ENCODE measurements at regions not wholly inside any gene's neighbourhood (a gene's known extent, or its start where the extent isn't known, plus 50 kb on each side); places are given as distances from the start of the nearest gene placed in this dataset.

DNA sequence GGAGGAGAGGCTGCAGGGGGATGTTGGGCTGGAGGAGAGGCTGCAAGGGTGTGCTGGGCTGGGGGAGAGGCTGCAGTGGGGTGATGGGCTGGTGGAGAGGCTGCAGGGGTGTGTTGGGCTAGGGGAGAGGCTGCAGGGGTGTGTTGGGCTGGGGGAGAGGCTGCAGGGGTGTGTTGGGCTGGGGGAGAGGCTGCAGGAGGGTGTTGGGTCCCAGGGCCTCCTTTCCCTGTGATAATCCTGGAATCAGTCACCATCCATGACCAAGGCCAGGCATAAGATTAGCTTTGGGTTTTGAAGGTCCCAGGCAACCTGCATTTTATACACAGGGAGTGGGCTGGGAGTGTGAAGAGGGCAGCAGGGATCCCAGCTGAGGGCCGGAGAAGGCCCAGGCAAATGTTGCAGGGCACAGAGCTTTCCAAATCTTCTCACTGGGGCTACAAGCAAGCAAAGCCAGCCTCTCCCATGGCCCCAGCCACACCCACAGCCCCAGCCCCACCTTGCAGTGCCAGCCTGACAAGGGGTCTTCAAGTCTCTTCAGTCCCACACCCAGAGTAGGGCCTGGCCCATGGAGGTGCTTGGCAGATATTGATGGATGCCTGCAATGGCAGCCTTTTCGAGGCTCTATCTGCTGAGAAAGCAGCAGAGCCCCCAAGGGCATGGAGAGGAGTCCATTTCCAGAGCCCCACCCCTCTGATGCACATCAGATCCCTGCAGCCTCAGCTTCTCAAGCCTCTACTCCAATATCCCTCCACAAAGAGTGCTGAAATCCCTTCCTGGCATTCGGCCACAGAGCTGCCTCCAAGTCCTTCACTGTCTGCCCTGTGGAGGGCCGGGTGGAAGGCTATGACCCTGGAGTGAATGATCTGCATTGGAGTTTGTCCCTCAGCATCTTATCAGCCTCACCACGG is 50.3 kb upstream of the GLI2 start:
- TF ChIP-seq TCF12 (IDR thresholded peaks at IDR 0.05; ENCODE audit: low read depth) = no peak
- no peak for TF ChIP-seq TAF1 (IDR thresholded peaks at IDR 0.05; ENCODE audit: low read depth)
- TF ChIP-seq EP300 (IDR thresholded peaks at IDR 0.05; ENCODE audit: borderline replicate concordance) = no peak
- TF ChIP-seq RAD21 (IDR thresholded peaks at IDR 0.05; ENCODE audit: low read depth) = no peak
- no peak for TF ChIP-seq FOXM1 (IDR thresholded peaks at IDR 0.05; ENCODE audit: borderline replicate concordance, low read depth)
- no peak for TF ChIP-seq CREB1 (IDR thresholded peaks at IDR 0.05; ENCODE audit: low read depth)
- TF ChIP-seq, protein P1, sequence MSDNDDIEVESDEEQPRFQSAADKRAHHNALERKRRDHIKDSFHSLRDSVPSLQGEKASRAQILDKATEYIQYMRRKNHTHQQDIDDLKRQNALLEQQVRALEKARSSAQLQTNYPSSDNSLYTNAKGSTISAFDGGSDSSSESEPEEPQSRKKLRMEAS (IDR thresholded peaks at IDR 0.05) = no peak
- no peak for TF ChIP-seq EGR1 (IDR thresholded peaks at IDR 0.05)
- TF ChIP-seq, protein P2, sequence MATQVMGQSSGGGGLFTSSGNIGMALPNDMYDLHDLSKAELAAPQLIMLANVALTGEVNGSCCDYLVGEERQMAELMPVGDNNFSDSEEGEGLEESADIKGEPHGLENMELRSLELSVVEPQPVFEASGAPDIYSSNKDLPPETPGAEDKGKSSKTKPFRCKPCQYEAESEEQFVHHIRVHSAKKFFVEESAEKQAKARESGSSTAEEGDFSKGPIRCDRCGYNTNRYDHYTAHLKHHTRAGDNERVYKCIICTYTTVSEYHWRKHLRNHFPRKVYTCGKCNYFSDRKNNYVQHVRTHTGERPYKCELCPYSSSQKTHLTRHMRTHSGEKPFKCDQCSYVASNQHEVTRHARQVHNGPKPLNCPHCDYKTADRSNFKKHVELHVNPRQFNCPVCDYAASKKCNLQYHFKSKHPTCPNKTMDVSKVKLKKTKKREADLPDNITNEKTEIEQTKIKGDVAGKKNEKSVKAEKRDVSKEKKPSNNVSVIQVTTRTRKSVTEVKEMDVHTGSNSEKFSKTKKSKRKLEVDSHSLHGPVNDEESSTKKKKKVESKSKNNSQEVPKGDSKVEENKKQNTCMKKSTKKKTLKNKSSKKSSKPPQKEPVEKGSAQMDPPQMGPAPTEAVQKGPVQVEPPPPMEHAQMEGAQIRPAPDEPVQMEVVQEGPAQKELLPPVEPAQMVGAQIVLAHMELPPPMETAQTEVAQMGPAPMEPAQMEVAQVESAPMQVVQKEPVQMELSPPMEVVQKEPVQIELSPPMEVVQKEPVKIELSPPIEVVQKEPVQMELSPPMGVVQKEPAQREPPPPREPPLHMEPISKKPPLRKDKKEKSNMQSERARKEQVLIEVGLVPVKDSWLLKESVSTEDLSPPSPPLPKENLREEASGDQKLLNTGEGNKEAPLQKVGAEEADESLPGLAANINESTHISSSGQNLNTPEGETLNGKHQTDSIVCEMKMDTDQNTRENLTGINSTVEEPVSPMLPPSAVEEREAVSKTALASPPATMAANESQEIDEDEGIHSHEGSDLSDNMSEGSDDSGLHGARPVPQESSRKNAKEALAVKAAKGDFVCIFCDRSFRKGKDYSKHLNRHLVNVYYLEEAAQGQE (IDR thresholded peaks at IDR 0.05; ENCODE audit: low read depth) = no peak
- no peak for TF ChIP-seq TEAD4 (IDR thresholded peaks at IDR 0.05)
